IMR-90 (cell line): ENCODE measurements at regions not wholly inside any gene's neighbourhood (a gene's known extent, or its start where the extent isn't known, plus 50 kb on each side); places are given as distances from the start of the nearest gene placed in this dataset.

Source experiments
- ATAC-seq: fragments of 200-7000 bp; cut with Tn5 transposase; 2 replicates; pipeline ENCODE4 v1.9.1; 2020; ENCODE audit warnings: low read depth, mild to moderate bottlenecking, moderate library complexity
- BruUV-seq: library from RNA; stranded (reverse); fragments of 400-500 nt; replicated peaks from 2 replicates; lab custom pipeline; 2021; lab: Mats Ljungman, UMichigan
- CTCF ChIA-PET: fragments of 300-600 bp; formaldehyde crosslinking; extraction: SDS; loops from one replicate; lab custom pipeline; 2021; ENCODE audit warnings: antibody characterized with exemption; lab: Yijun Ruan, JAX
- POLR2A ChIA-PET: fragments of 300-600 bp; sonication (Branson Sonifier 250); formaldehyde crosslinking; loops from one replicate; lab custom pipeline; 2022; ENCODE audit warnings: antibody characterized with exemption; ENCODE audit not compliant: unreplicated experiment; lab: Charles Lee
- DNase-seq: peaks from one replicate; pipeline ENCODE4 v3.0.0; 2013
- H2AFZ ChIP-seq: replicated peaks from 2 replicates; pipeline ENCODE3; 2013; ENCODE audit warnings: low read length, mild to moderate bottlenecking; ENCODE audit not compliant: poor library complexity
- H2AK5ac ChIP-seq: 2 replicates; pipeline ENCODE4 v1.6.1; 2013; ENCODE audit warnings: low read depth, low read length, inconsistent platforms
- H2AK9ac ChIP-seq: replicated peaks from 2 replicates; pipeline ENCODE3; 2013; ENCODE audit warnings: mild to moderate bottlenecking, low read depth, low read length, moderate library complexity; ENCODE audit not compliant: poor library complexity
- H2BK120ac ChIP-seq: 2 replicates; pipeline ENCODE4 v1.6.1; 2013; ENCODE audit warnings: low read depth, low read length, inconsistent platforms
- H2BK15ac ChIP-seq: 3 replicates; pipeline ENCODE4 v1.6.1; 2013; ENCODE audit warnings: low read depth, low read length, inconsistent platforms
- H2BK20ac ChIP-seq: 2 replicates; pipeline ENCODE4 v1.6.1; 2013; ENCODE audit warnings: low read depth, mild to moderate bottlenecking, inconsistent platforms, low read length, moderate library complexity
- H2BK5ac ChIP-seq: 2 replicates; pipeline ENCODE4 v1.6.1; 2013; ENCODE audit warnings: mild to moderate bottlenecking, low read depth, low read length, inconsistent platforms; ENCODE audit not compliant: poor library complexity, severe bottlenecking
- H3K14ac ChIP-seq: replicated peaks from 2 replicates; pipeline ENCODE4 v1.6.1; 2013; ENCODE audit warnings: low read depth, low read length, inconsistent platforms
- H3K18ac ChIP-seq: 2 replicates; pipeline ENCODE4 v1.6.1; 2013; ENCODE audit warnings: low read depth, low read length, control low read depth
- H3K23ac ChIP-seq: 2 replicates; pipeline ENCODE4 v1.6.1; 2013; ENCODE audit warnings: low read depth, low read length, inconsistent platforms
- H3K27ac ChIP-seq: 2 replicates; pipeline ENCODE4 v1.5.1; 2013; ENCODE audit warnings: mild to moderate bottlenecking, control low read depth, low read length; ENCODE audit not compliant: insufficient read depth
- H3K27me3 ChIP-seq: 2 replicates; pipeline ENCODE4 v1.6.1; 2013; ENCODE audit warnings: low read length; ENCODE audit not compliant: control insufficient read depth, insufficient read depth
- H3K36me3 ChIP-seq: 2 replicates; pipeline ENCODE4 v1.6.1; 2013; ENCODE audit warnings: low read length, mixed read lengths; ENCODE audit not compliant: control insufficient read depth, insufficient read depth
- H3K4ac ChIP-seq: 2 replicates; pipeline ENCODE4 v1.6.1; 2013; ENCODE audit warnings: low read depth, low read length, inconsistent platforms
- H3K4me1 ChIP-seq: 2 replicates; pipeline ENCODE4 v1.6.1; 2013; ENCODE audit warnings: low read length, mixed read lengths; ENCODE audit not compliant: control insufficient read depth, insufficient read depth
- H3K4me2 ChIP-seq: 2 replicates; pipeline ENCODE4 v1.6.1; 2013; ENCODE audit warnings: low read depth, mild to moderate bottlenecking, control low read depth, low read length, moderate library complexity
- H3K4me3 ChIP-seq: 2 replicates; pipeline ENCODE4 v1.5.1; 2013; ENCODE audit warnings: low read depth, mild to moderate bottlenecking, control low read depth, low read length, moderate library complexity; ENCODE audit not compliant: insufficient read depth
- H3K56ac ChIP-seq: 2 replicates; pipeline ENCODE4 v1.6.1; 2013; ENCODE audit warnings: low read length, inconsistent platforms; ENCODE audit not compliant: insufficient read depth; ENCODE audit errors: extremely low read depth
- H3K79me1 ChIP-seq, 2 experiments: 2 replicates each; pipeline ENCODE4 v1.6.1; 2013; ENCODE audit warnings: low read length in 2 of 2, inconsistent platforms in 1 of 2, low read depth in 1 of 2
- H3K9ac ChIP-seq: 2 replicates; pipeline ENCODE4 v1.6.1; 2013; ENCODE audit warnings: low read depth, low read length, control low read depth
- H3K9me1 ChIP-seq: 2 replicates; pipeline ENCODE4 v1.6.1; 2013; ENCODE audit warnings: low read length, inconsistent platforms; ENCODE audit not compliant: insufficient read depth
- H3K9me3 ChIP-seq: 2 replicates; pipeline ENCODE4 v1.6.1; 2013; ENCODE audit warnings: low read length; ENCODE audit not compliant: control insufficient read depth, insufficient read depth
- H4K20me1 ChIP-seq: 2 replicates; pipeline ENCODE4 v1.6.1; 2013; ENCODE audit warnings: low read length, inconsistent platforms; ENCODE audit not compliant: insufficient read depth
- H4K5ac ChIP-seq: 2 replicates; pipeline ENCODE4 v1.6.1; 2013; ENCODE audit warnings: mild to moderate bottlenecking, low read depth, low read length, control low read depth
- H4K8ac ChIP-seq, 2 experiments: 2 replicates each; pipeline ENCODE4 v1.6.1; 2013; ENCODE audit warnings: low read depth in 2 of 2, low read length in 2 of 2, control low read depth in 1 of 2, inconsistent platforms in 1 of 2
- H4K91ac ChIP-seq: 2 replicates; pipeline ENCODE4 v1.6.1; 2013; ENCODE audit warnings: low read depth, low read length, inconsistent platforms; ENCODE audit not compliant: insufficient read depth
- BHLHE40 ChIP-seq: fragments of 150-350 bp; IDR thresholded peaks from 2 replicates; pipeline ENCODE4 v1.6.1; 2016; ENCODE audit warnings: mild to moderate bottlenecking, low read depth, low read length
- CHD1 ChIP-seq: IDR thresholded peaks from 2 replicates; pipeline ENCODE4 v1.6.1; 2012; ENCODE audit warnings: low read depth, low read length, improper control_type of control experiment
- CTCF ChIP-seq: conservative IDR thresholded peaks from 2 replicates; pipeline ENCODE4 v1.5.1; 2012; ENCODE audit warnings: mild to moderate bottlenecking, low read depth, low read length, improper control_type of control experiment
- ELK1 ChIP-seq: fragments of 150-350 bp; IDR thresholded peaks from 2 replicates; pipeline ENCODE4 v1.6.1; 2016; ENCODE audit warnings: low read depth, mild to moderate bottlenecking, low read length, moderate library complexity, borderline replicate concordance
- FOS ChIP-seq: fragments of 150-350 bp; IDR thresholded peaks from 2 replicates; pipeline ENCODE4 v1.6.1; 2016; ENCODE audit warnings: low read depth, low read length
- MAZ ChIP-seq: IDR thresholded peaks from 2 replicates; pipeline ENCODE4 v1.6.1; 2012; ENCODE audit warnings: low read depth, mild to moderate bottlenecking, low read length, improper control_type of control experiment, moderate library complexity, borderline replicate concordance
- MXI1 ChIP-seq: IDR thresholded peaks from 2 replicates; pipeline ENCODE4 v1.6.1; 2012; ENCODE audit warnings: low read depth, mild to moderate bottlenecking, low read length, moderate library complexity, borderline replicate concordance
- NFE2L2 ChIP-seq: fragments of 150-350 bp; IDR thresholded peaks from 2 replicates; pipeline ENCODE4 v1.6.1; 2016; ENCODE audit warnings: low read depth, mild to moderate bottlenecking, low read length
- POLR2A ChIP-seq: IDR thresholded peaks from 2 replicates; pipeline ENCODE4 v1.6.1; 2012; ENCODE audit warnings: mild to moderate bottlenecking, low read depth, low read length
- RAD21 ChIP-seq: IDR thresholded peaks from 2 replicates; pipeline ENCODE4 v1.6.1; 2012; ENCODE audit warnings: low read length, improper control_type of control experiment
- RCOR1 ChIP-seq: IDR thresholded peaks from 2 replicates; pipeline ENCODE4 v1.6.1; 2012; ENCODE audit warnings: mild to moderate bottlenecking, low read length, improper control_type of control experiment; ENCODE audit not compliant: insufficient replicate concordance
- SMC3 ChIP-seq: fragments of 150-350 bp; IDR thresholded peaks from 2 replicates; pipeline ENCODE4 v1.6.1; 2016; ENCODE audit warnings: low read depth, mild to moderate bottlenecking, antibody characterized with exemption, low read length, moderate library complexity
- USF2 ChIP-seq: fragments of 150-350 bp; IDR thresholded peaks from 2 replicates; pipeline ENCODE4 v1.6.1; 2017; ENCODE audit warnings: mild to moderate bottlenecking, antibody characterized with exemption, low read length, low read depth
- WGBS, 2 experiments: methylation state at CpG; one replicate each; pipeline versions ENCODE4 v1.1.5 to v1.1.7; 2013; ENCODE audit warnings: missing lambda C conversion rate in 2 of 2; ENCODE audit not compliant: insufficient read length in 1 of 2; ENCODE audit errors: extremely low coverage in 2 of 2; 5-methylcytosine and 5-hydroxymethylcytosine counted together
- dilution Hi-C: fragments of 300-500 bp; cut with HindIII; formaldehyde crosslinking; loops from one replicate; pipeline ENCODE4 v1.14.3; 2018; ENCODE audit warnings: low sequenced_read_pairs; ENCODE audit not compliant: unreplicated experiment
- in situ Hi-C: fragments of 300-500 bp; cut with MboI; formaldehyde crosslinking; loops from 3 replicates; pipeline ENCODE4 v1.14.3; 2019; ENCODE audit warnings: low sequenced_read_pairs, inconsistent platforms, mixed read lengths
- intact Hi-C: fragments of 100-400 bp; cut with micrococcal nuclease; formaldehyde crosslinking; loops from 2 replicates; pipeline ENCODE4 v1.10.0; 2022

GRCh38 chr2:236689981-236690380, 120.4 kb downstream of the ACKR3 start:
- Histone ChIP-seq H2AK5ac (no peak overlapping the region), H2BK5ac (no peak overlapping the region), H3K27me3 (peaks cover 29% of the 10 kb centered on the region), H4K8ac (no peak overlapping the region), H3K79me1 (no peaks in the 10 kb centered on the region), H2AFZ (no peak overlapping the region), H3K56ac (no peak overlapping the region), H3K23ac (no peak overlapping the region), H2BK20ac (no peak overlapping the region), H3K9ac (no peak overlapping the region), H3K4me3 (no peak overlapping the region), H4K91ac (no peak overlapping the region), H3K9me3 (peaks cover 1% of the 10 kb centered on the region; the same call in 1 of the 2 replicates), H4K5ac (no peak overlapping the region), H3K14ac (no peak overlapping the region), H2BK15ac (no peak overlapping the region), H3K4me1 (no peaks in the 10 kb centered on the region), H3K18ac (no peak overlapping the region), H3K36me3 (no peaks in the 10 kb centered on the region), H3K4ac (no peak overlapping the region), H2AK9ac (no peak overlapping the region), H3K4me2 (no peak overlapping the region), H4K20me1 (no peaks in the 10 kb centered on the region), H3K27ac (no peak overlapping the region), H2BK120ac (no peak overlapping the region), H3K9me1 (no peaks in the 10 kb centered on the region)
- no peak for DNase-seq
- dilution Hi-C loops: no loop called here
- POLR2A ChIA-PET: no interaction called here
- no TSS peak for BruUV-seq
- ATAC-seq: no peak
- no peak for TF ChIP-seq POLR2A
- no peak for TF ChIP-seq RAD21
- no peak for TF ChIP-seq MXI1
- no peak for TF ChIP-seq MAZ
- no peak for TF ChIP-seq FOS
- TF ChIP-seq NFE2L2: no peak
- no peak for TF ChIP-seq USF2
- no peak for TF ChIP-seq BHLHE40
- TF ChIP-seq ELK1: no peak
- TF ChIP-seq RCOR1: no peak
- no peak for TF ChIP-seq SMC3
- TF ChIP-seq CTCF: no peak
- TF ChIP-seq CHD1: no peak
- in situ Hi-C loops: no loop called here
- CTCF ChIA-PET: no interaction called here
- WGBS, 2 experiments: no CpG with 5 or more reads among the region's 3 CpGs
- intact Hi-C loops: no loop called here
